ENCODE measurements at regions not wholly inside any gene's neighbourhood (a gene's known extent, or its start where the extent isn't known, plus 50 kb on each side); places are given as distances from the start of the nearest gene placed in this dataset.

DNA sequence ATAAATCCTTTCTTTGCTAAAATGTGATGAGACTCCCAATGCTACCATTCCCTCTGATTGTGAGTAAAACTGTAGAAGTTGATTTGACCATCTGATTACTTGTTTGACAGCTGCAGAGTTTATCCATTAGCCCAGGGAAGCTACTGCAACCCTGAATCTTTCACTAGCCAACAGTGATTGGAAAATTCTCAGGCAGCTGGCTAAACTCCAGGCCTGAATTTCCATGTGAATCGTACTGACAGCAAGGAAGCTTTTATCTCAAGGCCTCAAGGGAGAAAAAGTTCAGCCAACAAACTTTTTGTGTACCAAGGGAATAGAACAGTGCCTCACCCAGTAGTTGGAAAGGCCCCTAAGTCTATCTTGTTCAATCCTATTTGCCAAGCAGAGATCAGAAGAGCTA lies 246.7 kb upstream of the TRPM3 start:
- TF ChIP-seq, protein P1, sequence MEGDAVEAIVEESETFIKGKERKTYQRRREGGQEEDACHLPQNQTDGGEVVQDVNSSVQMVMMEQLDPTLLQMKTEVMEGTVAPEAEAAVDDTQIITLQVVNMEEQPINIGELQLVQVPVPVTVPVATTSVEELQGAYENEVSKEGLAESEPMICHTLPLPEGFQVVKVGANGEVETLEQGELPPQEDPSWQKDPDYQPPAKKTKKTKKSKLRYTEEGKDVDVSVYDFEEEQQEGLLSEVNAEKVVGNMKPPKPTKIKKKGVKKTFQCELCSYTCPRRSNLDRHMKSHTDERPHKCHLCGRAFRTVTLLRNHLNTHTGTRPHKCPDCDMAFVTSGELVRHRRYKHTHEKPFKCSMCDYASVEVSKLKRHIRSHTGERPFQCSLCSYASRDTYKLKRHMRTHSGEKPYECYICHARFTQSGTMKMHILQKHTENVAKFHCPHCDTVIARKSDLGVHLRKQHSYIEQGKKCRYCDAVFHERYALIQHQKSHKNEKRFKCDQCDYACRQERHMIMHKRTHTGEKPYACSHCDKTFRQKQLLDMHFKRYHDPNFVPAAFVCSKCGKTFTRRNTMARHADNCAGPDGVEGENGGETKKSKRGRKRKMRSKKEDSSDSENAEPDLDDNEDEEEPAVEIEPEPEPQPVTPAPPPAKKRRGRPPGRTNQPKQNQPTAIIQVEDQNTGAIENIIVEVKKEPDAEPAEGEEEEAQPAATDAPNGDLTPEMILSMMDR (IDR thresholded peaks at IDR 0.05) = no peak
- Mint-ChIP-seq H3K4me1 (ENCODE audit: low read depth) (no peaks in the 10 kb centered on the region), H3K27me3 (peaks cover 3% of the 10 kb centered on the region), H3K27ac (no peak overlapping the region), H3K9me3 (no peaks in the 10 kb centered on the region), H3K4me3 (no peak overlapping the region), H3K36me3 (ENCODE audit: low read depth) (no peaks in the 10 kb centered on the region)
- Histone ChIP-seq H3K9me3 (ENCODE audit: control insufficient read depth in 1 of 2, insufficient read depth in 1 of 2, low read length in 2 of 2) (no peaks in the 10 kb centered on the region), H3K36me3 (ENCODE audit: insufficient read depth, low read length) (no peaks in the 10 kb centered on the region), H3K27me3 (ENCODE audit: control insufficient read depth in 1 of 2, insufficient read depth in 2 of 2, low read length in 2 of 2) (no peaks in the 10 kb centered on the region), H3K4me3 (ENCODE audit: low read length) (no peak overlapping the region), H3K27ac (ENCODE audit: low read depth in 1 of 2, low read length in 2 of 2) (no peak overlapping the region), H3K4me1 (ENCODE audit: insufficient read depth, low read length) (no peaks in the 10 kb centered on the region)
- ChIA-PET POLR2A (no interaction called here), CTCF (interaction anchor here (0.7 to 1.4 kb wide), 2 partner anchors 270 to 657 kb away, joined by 3 read pairs; no protein-coding TSS in a partner anchor)
- ATAC-seq (ENCODE audit: poor library complexity) (no peak), DNase-seq (no peak)
- intact Hi-C loops (cut with DNase I, micrococcal nuclease) = no loop called here

DNA sequence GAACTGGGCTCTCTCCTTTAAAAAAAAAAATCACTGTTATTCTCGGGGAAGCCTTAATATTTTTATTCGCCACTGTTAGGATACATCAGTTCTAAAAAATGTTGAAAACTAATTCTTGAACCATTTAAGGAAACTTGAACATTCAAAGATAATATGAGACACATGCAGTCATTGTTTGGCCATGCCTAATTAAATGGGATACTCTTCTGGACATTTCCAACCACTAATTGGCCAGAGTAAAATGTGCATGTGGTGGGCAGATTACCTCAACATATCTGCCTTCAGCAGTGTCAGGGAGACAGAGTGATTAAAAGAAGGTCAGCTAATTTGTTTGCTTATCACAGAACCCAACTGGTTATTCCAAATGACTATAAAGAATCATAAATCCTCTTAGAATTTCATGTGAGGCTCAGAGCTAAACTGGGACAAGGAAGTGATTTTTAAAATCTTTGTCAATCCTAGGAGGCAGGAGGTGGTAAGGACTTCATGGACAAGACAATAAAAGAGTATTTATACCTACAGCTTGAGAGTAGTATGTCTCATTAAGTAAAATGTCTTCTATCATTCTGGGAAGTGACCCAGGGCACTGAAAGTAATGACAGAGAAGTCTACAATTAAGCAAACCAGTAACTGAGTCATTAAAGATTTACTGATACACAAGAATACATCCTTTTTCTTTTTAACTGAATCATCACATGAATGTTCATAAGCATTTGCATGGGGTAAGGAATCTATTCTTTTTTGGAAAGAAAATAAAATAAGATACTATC lies 242.9 kb upstream of the TRPM3 start:
- Mint-ChIP-seq H3K27me3 (no peaks in the 10 kb centered on the region), H3K4me1 (ENCODE audit: low read depth) (no peaks in the 10 kb centered on the region), H3K4me3 (no peak overlapping the region), H3K36me3 (ENCODE audit: low read depth) (no peaks in the 10 kb centered on the region), H3K27ac (no peak overlapping the region), H3K9me3 (no peaks in the 10 kb centered on the region)
- ATAC-seq (ENCODE audit: poor library complexity) (no peak), DNase-seq (no peak)
- H3K36me3 ChIP-seq (ENCODE audit: insufficient read depth, low read length) = no peaks in the 10 kb centered on the region
- CTCF ChIA-PET = no interaction called here
- intact Hi-C loops (cut with DNase I, micrococcal nuclease) = no loop called here
- no peaks in the 10 kb centered on the region for H3K4me1 ChIP-seq (ENCODE audit: insufficient read depth, low read length)
- peaks cover 0 to 4% of the 10 kb centered on the region in 2 experiments for H3K27me3 ChIP-seq (ENCODE audit: control insufficient read depth in 1 of 2, insufficient read depth in 2 of 2, low read length in 2 of 2)
- POLR2A ChIA-PET = no interaction called here
- no peak overlapping the region for H3K4me3 ChIP-seq (ENCODE audit: low read length)
- H3K27ac ChIP-seq (ENCODE audit: low read depth in 1 of 2, low read length in 2 of 2) = no peak overlapping the region
- TF ChIP-seq, protein P1 (IDR thresholded peaks at IDR 0.05) = no peak
- H3K9me3 ChIP-seq (ENCODE audit: control insufficient read depth in 1 of 2, insufficient read depth in 1 of 2, low read length in 2 of 2) = no peaks in the 10 kb centered on the region

DNA sequence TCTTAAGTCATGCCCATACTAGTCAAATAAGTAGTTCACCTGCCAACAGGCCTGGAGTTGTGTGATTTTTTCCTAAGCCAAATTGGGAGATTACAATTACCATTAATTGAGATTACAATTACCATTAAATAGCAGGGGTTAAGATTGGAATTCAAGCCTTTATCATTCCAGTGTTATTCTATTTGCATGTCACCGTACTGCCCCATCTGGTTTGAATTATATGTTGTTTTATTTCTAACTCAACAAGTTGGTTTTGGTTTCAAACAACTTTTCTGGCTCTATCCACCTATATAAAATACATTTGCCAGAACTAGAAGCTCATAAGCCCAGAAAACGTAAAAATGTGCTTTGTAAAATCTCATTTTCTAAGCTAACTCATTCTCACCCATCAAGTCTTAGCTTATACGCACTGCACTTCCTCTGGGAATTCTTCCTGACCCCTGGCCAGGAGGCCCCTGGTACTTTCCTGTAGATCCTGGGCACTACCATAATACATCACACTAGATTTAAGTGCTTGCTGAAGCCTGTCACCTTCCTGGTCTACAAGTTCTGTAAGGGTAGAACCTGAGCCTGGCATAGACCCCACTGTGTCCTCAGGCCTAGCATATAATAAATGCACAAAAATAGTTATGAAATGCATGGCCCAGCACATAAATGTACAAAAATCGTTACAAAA lies 242.0 kb upstream of the TRPM3 start:
- ChIA-PET CTCF (interaction anchor here (0.9 kb wide), 1 partner anchor 662 kb away, joined by 4 read pairs; no protein-coding TSS in a partner anchor), POLR2A (no interaction called here)
- Histone ChIP-seq H3K27ac (ENCODE audit: low read depth in 1 of 2, low read length in 2 of 2) (no peak overlapping the region), H3K36me3 (ENCODE audit: insufficient read depth, low read length) (no peaks in the 10 kb centered on the region), H3K4me1 (ENCODE audit: insufficient read depth, low read length) (no peaks in the 10 kb centered on the region), H3K9me3 (ENCODE audit: control insufficient read depth in 1 of 2, insufficient read depth in 1 of 2, low read length in 2 of 2) (no peaks in the 10 kb centered on the region), H3K27me3 (ENCODE audit: control insufficient read depth in 1 of 2, insufficient read depth in 2 of 2, low read length in 2 of 2) (peaks cover 0 to 4% of the 10 kb centered on the region in 2 experiments), H3K4me3 (ENCODE audit: low read length) (no peak overlapping the region)
- Mint-ChIP-seq H3K9me3 (no peaks in the 10 kb centered on the region), H3K27ac (no peak overlapping the region), H3K4me3 (no peak overlapping the region), H3K4me1 (ENCODE audit: low read depth) (no peaks in the 10 kb centered on the region), H3K36me3 (ENCODE audit: low read depth) (no peaks in the 10 kb centered on the region), H3K27me3 (no peaks in the 10 kb centered on the region)
- TF ChIP-seq, protein P1 (IDR thresholded peaks at IDR 0.05) = no peak
- intact Hi-C loops (cut with DNase I, micrococcal nuclease) = no loop called here
- no peak for ATAC-seq (ENCODE audit: poor library complexity)
- no peak for DNase-seq

Measured in CD4-positive, alpha-beta T cell (primary cell).